ENCODE measurements at regions not wholly inside any gene's neighbourhood (a gene's known extent, or its start where the extent isn't known, plus 50 kb on each side); places are given as distances from the start of the nearest gene placed in this dataset.

- TF ChIP-seq OSR1 (CRISPR knock-in tag; IDR thresholded peaks at IDR 0.05) (no peak), ZC3H10 (CRISPR knock-in tag; IDR thresholded peaks at IDR 0.05) (no peak), PPARA (CRISPR knock-in tag; IDR thresholded peaks at IDR 0.05; ENCODE audit: borderline replicate concordance) (no peak), TOX (CRISPR knock-in tag; IDR thresholded peaks at IDR 0.05; ENCODE audit: borderline replicate concordance) (no peak), TCF4 (CRISPR knock-in tag; IDR thresholded peaks at IDR 0.05; ENCODE audit: borderline replicate concordance) (no peak), ZNF565 (CRISPR knock-in tag; conservative IDR thresholded peaks at IDR 0.05; ENCODE audit: low read depth) (no peak)
- no peak for ATAC-seq
Observed at GRCh38 chr2:16268301-16269000, 328.1 kb downstream of the MYCN start.

- TF ChIP-seq ISL1 (CRISPR knock-in tag; IDR thresholded peaks at IDR 0.05) (no peak), SNAI2 (CRISPR knock-in tag; IDR thresholded peaks at IDR 0.05) (no peak), TSHZ2 (CRISPR knock-in tag; IDR thresholded peaks at IDR 0.05) (no peak), ZNF565 (CRISPR knock-in tag; conservative IDR thresholded peaks at IDR 0.05; ENCODE audit: low read depth) (no peak), CSRNP3 (CRISPR knock-in tag; IDR thresholded peaks at IDR 0.05) (no peak), GLIS3 (CRISPR knock-in tag; IDR thresholded peaks at IDR 0.05) (no peak), BACH2 (CRISPR knock-in tag; IDR thresholded peaks at IDR 0.05; ENCODE audit: borderline replicate concordance) (no peak), TOX (CRISPR knock-in tag; IDR thresholded peaks at IDR 0.05; ENCODE audit: borderline replicate concordance) (no peak), ESRRG (CRISPR knock-in tag; IDR thresholded peaks at IDR 0.05) (no peak), ZC3H10 (CRISPR knock-in tag; IDR thresholded peaks at IDR 0.05) (no peak), OSR1 (CRISPR knock-in tag; IDR thresholded peaks at IDR 0.05) (no peak), PATZ1 (CRISPR knock-in tag; IDR thresholded peaks at IDR 0.05; ENCODE audit: borderline replicate concordance) (no peak)
- no peak for ATAC-seq
Observed at GRCh38 chr2:16266571-16266970, 326.2 kb downstream of the MYCN start.

- no peak for ATAC-seq
- TF ChIP-seq ZFP3 (CRISPR knock-in tag; IDR thresholded peaks at IDR 0.05) (no peak), ZNF70 (CRISPR knock-in tag; IDR thresholded peaks at IDR 0.05) (no peak), ISL1 (CRISPR knock-in tag; IDR thresholded peaks at IDR 0.05) (no peak), RARB (CRISPR knock-in tag; IDR thresholded peaks at IDR 0.05) (no peak), CREB5 (CRISPR knock-in tag; IDR thresholded peaks at IDR 0.05; ENCODE audit: low read depth) (no peak), ESRRG (CRISPR knock-in tag; IDR thresholded peaks at IDR 0.05) (no peak), BACH2 (CRISPR knock-in tag; IDR thresholded peaks at IDR 0.05; ENCODE audit: borderline replicate concordance) (no peak), ARNTL (CRISPR knock-in tag; IDR thresholded peaks at IDR 0.05; ENCODE audit: borderline replicate concordance, low read depth) (no peak), OSR1 (CRISPR knock-in tag; IDR thresholded peaks at IDR 0.05) (no peak), PPARA (CRISPR knock-in tag; IDR thresholded peaks at IDR 0.05; ENCODE audit: borderline replicate concordance) (no peak), POU6F1 (CRISPR knock-in tag; IDR thresholded peaks at IDR 0.05; ENCODE audit: borderline replicate concordance, low read depth) (no peak), TCF4 (CRISPR knock-in tag; IDR thresholded peaks at IDR 0.05; ENCODE audit: borderline replicate concordance) (no peak)
Observed at GRCh38 chr2:16264931-16265540, 324.7 kb downstream of the MYCN start.
